Hepatocyte (in vitro differentiated cells): ENCODE measurements at regions not wholly inside any gene's neighbourhood (a gene's known extent, or its start where the extent isn't known, plus 50 kb on each side); places are given as distances from the start of the nearest gene placed in this dataset.

Source experiments
- CTCF ChIP-seq: fragments of 200-600 bp; sonication (generic); IDR thresholded peaks from 2 replicates; pipeline ENCODE4 v1.5.1; 2016; ENCODE audit warnings: antibody characterized with exemption, mild to moderate bottlenecking; ENCODE audit not compliant: poor library complexity
- EZH2 ChIP-seq: fragments of 200-600 bp; sonication (generic); IDR thresholded peaks from 2 replicates; pipeline ENCODE4 v1.6.1; 2016; ENCODE audit warnings: antibody characterized with exemption, mild to moderate bottlenecking, borderline replicate concordance

GRCh38 chr20:52838510-52839241, 133.5 kb upstream of the TSHZ2 start:
- TF ChIP-seq CTCF (no peak), EZH2 (no peak)
